ENCODE measurements at regions not wholly inside any gene's neighbourhood (a gene's known extent, or its start where the extent isn't known, plus 50 kb on each side); places are given as distances from the start of the nearest gene placed in this dataset.
A peak's percentile ranks its signal among the peaks of the same experiment; 100 is the strongest.

DNA sequence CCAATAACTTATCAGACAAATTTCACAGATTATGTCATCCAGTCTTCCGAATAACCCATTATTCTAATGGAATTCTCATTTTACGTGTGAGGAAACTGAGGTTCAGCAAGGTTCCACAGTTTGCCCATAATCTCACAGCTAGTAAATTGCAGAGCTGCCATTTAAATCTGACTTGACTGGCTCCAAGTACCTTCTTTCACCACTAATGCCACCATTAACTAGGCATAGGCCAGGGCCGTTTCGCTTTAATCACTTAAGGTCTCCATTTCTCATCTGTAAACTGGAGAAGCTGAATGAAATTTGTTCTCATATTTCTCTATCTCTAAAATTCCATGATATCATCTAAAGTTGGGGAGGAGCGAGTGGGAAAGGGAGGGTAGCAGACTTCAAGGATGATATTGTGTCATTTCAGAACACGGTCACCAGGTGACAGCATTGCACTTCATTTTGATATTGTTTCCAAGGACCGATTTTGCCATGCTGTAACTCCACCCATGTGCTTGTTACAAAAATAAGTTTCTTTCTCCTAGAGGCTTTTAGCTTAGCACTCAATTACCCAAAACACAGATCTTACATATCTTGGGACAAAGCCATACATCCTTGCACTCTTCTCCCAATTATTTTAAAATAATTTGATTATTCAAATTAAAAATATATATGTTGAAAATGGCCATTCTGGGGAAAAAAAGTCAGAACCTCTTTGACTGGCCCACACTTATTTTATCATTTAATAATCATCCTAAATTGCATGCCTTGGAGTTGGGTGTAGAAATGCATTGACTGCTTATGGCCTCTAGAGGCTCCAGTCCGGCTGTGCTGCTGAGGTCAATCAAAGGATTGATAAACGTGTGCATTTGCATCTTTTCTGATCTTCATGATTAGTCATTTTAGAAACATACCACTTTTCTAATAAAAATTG, 123.8 kb downstream of the AKAIN1 start:
- TF ChIP-seq, protein P1, sequence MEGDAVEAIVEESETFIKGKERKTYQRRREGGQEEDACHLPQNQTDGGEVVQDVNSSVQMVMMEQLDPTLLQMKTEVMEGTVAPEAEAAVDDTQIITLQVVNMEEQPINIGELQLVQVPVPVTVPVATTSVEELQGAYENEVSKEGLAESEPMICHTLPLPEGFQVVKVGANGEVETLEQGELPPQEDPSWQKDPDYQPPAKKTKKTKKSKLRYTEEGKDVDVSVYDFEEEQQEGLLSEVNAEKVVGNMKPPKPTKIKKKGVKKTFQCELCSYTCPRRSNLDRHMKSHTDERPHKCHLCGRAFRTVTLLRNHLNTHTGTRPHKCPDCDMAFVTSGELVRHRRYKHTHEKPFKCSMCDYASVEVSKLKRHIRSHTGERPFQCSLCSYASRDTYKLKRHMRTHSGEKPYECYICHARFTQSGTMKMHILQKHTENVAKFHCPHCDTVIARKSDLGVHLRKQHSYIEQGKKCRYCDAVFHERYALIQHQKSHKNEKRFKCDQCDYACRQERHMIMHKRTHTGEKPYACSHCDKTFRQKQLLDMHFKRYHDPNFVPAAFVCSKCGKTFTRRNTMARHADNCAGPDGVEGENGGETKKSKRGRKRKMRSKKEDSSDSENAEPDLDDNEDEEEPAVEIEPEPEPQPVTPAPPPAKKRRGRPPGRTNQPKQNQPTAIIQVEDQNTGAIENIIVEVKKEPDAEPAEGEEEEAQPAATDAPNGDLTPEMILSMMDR (IDR thresholded peaks at IDR 0.05; ENCODE audit: low read depth, low read length): peak; percentile 26
- peak; percentile 51; the same call in 1 of the 2 replicates for TF ChIP-seq MYC (IDR thresholded peaks at IDR 0.05; ENCODE audit: low read depth, low read length)
- TF ChIP-seq POLR2A (IDR thresholded peaks at IDR 0.05; ENCODE audit: extremely low read depth, insufficient read length): no peak
- TF ChIP-seq MAX (IDR thresholded peaks at IDR 0.05; ENCODE audit: low read depth, low read length): peak; percentile 59

Measured in NB4 (cell line).